ENCODE measurements at regions not wholly inside any gene's neighbourhood (a gene's known extent, or its start where the extent isn't known, plus 50 kb on each side); places are given as distances from the start of the nearest gene placed in this dataset.
"Not testable (repeated sequence)": the region's sequence is repeated elsewhere in the genome, so short reads cannot be mapped to it uniquely, and the experiment has no call there.

- Histone ChIP-seq H3K27ac (ENCODE audit: low read length) (no peak overlapping the region), H3K36me3 (ENCODE audit: insufficient read depth, low read depth, low read length) (no peaks in the 10 kb centered on the region), H3K27me3 (ENCODE audit: insufficient read depth, low read length) (no peaks in the 10 kb centered on the region), H3K4me3 (ENCODE audit: low read length) (no peak overlapping the region), H3K4me1 (ENCODE audit: insufficient read depth, low read length) (no peaks in the 10 kb centered on the region), H3K9ac (ENCODE audit: low read depth, low read length) (no peak overlapping the region), H3K9me3 (ENCODE audit: insufficient read depth, low read depth, low read length) (no peaks in the 10 kb centered on the region; the same call in 1 of the 2 replicates)
Measured at GRCh38 chr2:183935005-183935404, 663.3 kb upstream of the ZNF804A start.

GRCh38 chr2:183937220-183937619 is 661.1 kb upstream of the ZNF804A start:
- H3K4me1 ChIP-seq (ENCODE audit: insufficient read depth, low read length): no peaks in the 10 kb centered on the region
- no peaks in the 10 kb centered on the region for H3K36me3 ChIP-seq (ENCODE audit: insufficient read depth, low read depth, low read length)
- no peak overlapping the region for H3K9ac ChIP-seq (ENCODE audit: low read depth, low read length)
- H3K27me3 ChIP-seq (ENCODE audit: insufficient read depth, low read length): no peaks in the 10 kb centered on the region
- no peak overlapping the region for H3K4me3 ChIP-seq (ENCODE audit: low read length)
- no peaks in the 10 kb centered on the region; the same call in 1 of the 2 replicates for H3K9me3 ChIP-seq (ENCODE audit: insufficient read depth, low read depth, low read length)
- H3K27ac ChIP-seq (ENCODE audit: low read length): no peak overlapping the region

DNA sequence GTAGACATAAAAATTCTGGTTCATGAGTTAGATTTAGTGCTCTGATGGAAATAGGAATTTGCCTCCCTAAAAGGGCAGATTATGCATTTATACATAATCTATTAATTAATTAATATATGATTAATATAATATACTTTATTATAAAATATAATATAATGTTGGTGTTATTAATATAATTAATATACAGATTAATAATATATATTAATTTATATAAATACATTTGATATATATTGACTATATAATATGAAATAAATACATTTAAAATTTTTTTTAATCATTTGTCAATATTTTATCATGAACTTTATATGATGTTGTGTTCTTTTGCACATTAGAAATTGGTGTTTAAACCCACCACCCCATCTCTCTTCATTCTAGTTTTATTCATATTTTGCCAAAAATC is 652.1 kb upstream of the ZNF804A start:
- Histone ChIP-seq H3K4me3 (ENCODE audit: low read length) (no peak overlapping the region), H3K27ac (ENCODE audit: low read length) (no peak overlapping the region), H3K36me3 (ENCODE audit: insufficient read depth, low read depth, low read length) (no peaks in the 10 kb centered on the region), H3K9me3 (ENCODE audit: insufficient read depth, low read depth, low read length) (no peaks in the 10 kb centered on the region), H3K9ac (ENCODE audit: low read depth, low read length) (no peak overlapping the region), H3K27me3 (ENCODE audit: insufficient read depth, low read length) (no peaks in the 10 kb centered on the region), H3K4me1 (ENCODE audit: insufficient read depth, low read length) (no peaks in the 10 kb centered on the region)

- H3K4me1 ChIP-seq (ENCODE audit: insufficient read depth, low read length): no peaks in the 10 kb centered on the region
- H3K9me3 ChIP-seq (ENCODE audit: insufficient read depth, low read depth, low read length): no peaks in the 10 kb centered on the region
- H3K4me3 ChIP-seq (ENCODE audit: low read length): no peak overlapping the region
- H3K9ac ChIP-seq (ENCODE audit: low read depth, low read length): no peak overlapping the region
- no peak overlapping the region for H3K27ac ChIP-seq (ENCODE audit: low read length)
- no peaks in the 10 kb centered on the region for H3K36me3 ChIP-seq (ENCODE audit: insufficient read depth, low read depth, low read length)
- H3K27me3 ChIP-seq (ENCODE audit: insufficient read depth, low read length): no peaks in the 10 kb centered on the region
Measured at GRCh38 chr2:183948861-183949260, 649.5 kb upstream of the ZNF804A start.

GRCh38 chr2:183950673-183951072 is 647.7 kb upstream of the ZNF804A start:
- H3K27me3 ChIP-seq (ENCODE audit: insufficient read depth, low read length): no peaks in the 10 kb centered on the region
- H3K4me3 ChIP-seq (ENCODE audit: low read length): no peak overlapping the region
- no peaks in the 10 kb centered on the region for H3K9me3 ChIP-seq (ENCODE audit: insufficient read depth, low read depth, low read length)
- H3K27ac ChIP-seq (ENCODE audit: low read length): no peak overlapping the region
- no peaks in the 10 kb centered on the region for H3K36me3 ChIP-seq (ENCODE audit: insufficient read depth, low read depth, low read length)
- no peaks in the 10 kb centered on the region for H3K4me1 ChIP-seq (ENCODE audit: insufficient read depth, low read length)
- H3K9ac ChIP-seq (ENCODE audit: low read depth, low read length): no peak overlapping the region

DNA sequence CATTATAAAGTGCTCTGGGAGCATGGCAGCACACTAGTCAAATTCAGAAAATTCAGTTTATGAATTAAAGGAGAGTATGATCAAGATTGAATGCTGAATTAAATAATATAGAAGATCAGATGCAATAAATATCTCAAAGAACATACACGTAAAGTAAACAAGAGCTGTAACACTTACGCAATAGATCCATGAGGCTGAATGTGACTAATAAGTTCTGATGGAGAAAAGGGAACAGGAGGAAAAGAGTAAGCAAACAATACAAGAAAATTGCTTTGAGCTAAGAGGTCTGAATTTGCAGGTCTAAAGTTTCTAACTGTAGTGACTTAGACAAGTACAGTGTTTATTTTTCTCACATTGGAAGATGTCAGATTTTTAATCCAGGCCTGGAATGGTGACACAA is 646.7 kb upstream of the ZNF804A start:
- Histone ChIP-seq H3K27me3 (ENCODE audit: insufficient read depth, low read length) (no peaks in the 10 kb centered on the region), H3K4me1 (ENCODE audit: insufficient read depth, low read length) (no peaks in the 10 kb centered on the region), H3K9me3 (ENCODE audit: insufficient read depth, low read depth, low read length) (no peaks in the 10 kb centered on the region), H3K4me3 (ENCODE audit: low read length) (no peak overlapping the region), H3K36me3 (ENCODE audit: insufficient read depth, low read depth, low read length) (no peaks in the 10 kb centered on the region), H3K27ac (ENCODE audit: low read length) (no peak overlapping the region), H3K9ac (ENCODE audit: low read depth, low read length) (no peak overlapping the region)

GRCh38 chr2:183952741-183953140 is 645.6 kb upstream of the ZNF804A start:
- Histone ChIP-seq H3K4me1 (ENCODE audit: insufficient read depth, low read length) (no peaks in the 10 kb centered on the region), H3K36me3 (ENCODE audit: insufficient read depth, low read depth, low read length) (no peaks in the 10 kb centered on the region), H3K27me3 (ENCODE audit: insufficient read depth, low read length) (no peaks in the 10 kb centered on the region), H3K27ac (ENCODE audit: low read length) (no peak overlapping the region), H3K9me3 (ENCODE audit: insufficient read depth, low read depth, low read length) (no peaks in the 10 kb centered on the region), H3K4me3 (ENCODE audit: low read length) (no peak overlapping the region), H3K9ac (ENCODE audit: low read depth, low read length) (no peak overlapping the region)

- Histone ChIP-seq H3K4me1 (ENCODE audit: insufficient read depth, low read length) (no peaks in the 10 kb centered on the region), H3K4me3 (ENCODE audit: low read length) (no peak overlapping the region), H3K9me3 (ENCODE audit: insufficient read depth, low read depth, low read length) (no peaks in the 10 kb centered on the region), H3K27me3 (ENCODE audit: insufficient read depth, low read length) (no peaks in the 10 kb centered on the region), H3K27ac (ENCODE audit: low read length) (no peak overlapping the region), H3K9ac (ENCODE audit: low read depth, low read length) (no peak overlapping the region), H3K36me3 (ENCODE audit: insufficient read depth, low read depth, low read length) (no peaks in the 10 kb centered on the region)
Measured at GRCh38 chr2:183963609-183964008, 634.7 kb upstream of the ZNF804A start.

DNA sequence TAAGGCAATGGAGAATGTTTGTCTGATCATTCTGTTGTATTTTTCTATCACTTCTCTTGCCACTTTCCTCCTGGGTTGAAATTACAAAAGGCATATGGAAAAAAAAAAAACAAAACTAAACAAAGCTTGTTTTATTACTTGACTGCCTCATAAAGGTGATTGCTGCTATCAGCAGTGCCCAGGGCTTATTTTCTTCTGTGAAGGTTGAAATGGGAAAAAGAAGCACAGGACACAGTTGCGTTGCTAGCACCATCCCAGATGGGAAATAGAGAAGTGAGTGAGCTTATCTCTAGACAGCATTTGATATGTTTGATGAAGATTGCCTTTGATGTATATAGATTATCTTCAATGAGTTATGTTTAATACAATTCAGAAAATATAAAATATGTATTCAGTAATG is 633.8 kb upstream of the ZNF804A start:
- Histone ChIP-seq H3K9ac (ENCODE audit: low read depth, low read length) (no peak overlapping the region), H3K4me1 (ENCODE audit: insufficient read depth, low read length) (no peaks in the 10 kb centered on the region), H3K4me3 (ENCODE audit: low read length) (no peak overlapping the region)

DNA sequence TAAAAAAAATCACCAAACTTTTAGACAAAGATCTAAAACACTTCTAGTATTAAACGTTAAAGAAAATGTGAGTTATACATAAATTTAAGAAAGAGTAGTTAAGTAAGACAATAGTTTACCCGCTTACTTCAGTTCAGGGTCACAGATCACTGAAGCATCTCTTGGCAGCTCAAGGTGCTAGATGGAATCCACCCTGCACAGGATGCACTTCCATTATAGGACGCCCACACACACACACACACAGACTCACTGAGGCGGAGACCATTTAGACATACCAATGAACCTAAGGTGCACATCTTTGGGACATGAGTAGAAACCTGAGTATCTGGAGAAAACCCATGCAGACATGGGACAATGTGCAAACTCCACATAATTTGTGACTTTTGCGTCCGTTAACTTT is 630.6 kb upstream of the ZNF804A start:
- Histone ChIP-seq H3K4me1 (ENCODE audit: insufficient read depth, low read length) (no peaks in the 10 kb centered on the region), H3K27me3 (ENCODE audit: insufficient read depth, low read length) (no peaks in the 10 kb centered on the region), H3K36me3 (ENCODE audit: insufficient read depth, low read depth, low read length) (no peaks in the 10 kb centered on the region), H3K27ac (ENCODE audit: low read length) (no peak overlapping the region), H3K9ac (ENCODE audit: low read depth, low read length) (no peak overlapping the region), H3K4me3 (ENCODE audit: low read length) (no peak overlapping the region), H3K9me3 (ENCODE audit: insufficient read depth, low read depth, low read length) (no peaks in the 10 kb centered on the region)

More for the DNA sequence above, 633.8 kb upstream of the ZNF804A start:
- H3K27ac ChIP-seq (ENCODE audit: low read length): no peak overlapping the region
- H3K27me3 ChIP-seq (ENCODE audit: insufficient read depth, low read length): no peaks in the 10 kb centered on the region
- H3K9me3 ChIP-seq (ENCODE audit: insufficient read depth, low read depth, low read length): no peaks in the 10 kb centered on the region
- H3K36me3 ChIP-seq (ENCODE audit: insufficient read depth, low read depth, low read length): no peaks in the 10 kb centered on the region

GRCh38 chr2:183975676-183976075 is 622.7 kb upstream of the ZNF804A start:
- not testable (repeated sequence) for H3K4me1 ChIP-seq (ENCODE audit: insufficient read depth, low read length); H3K36me3 ChIP-seq (ENCODE audit: insufficient read depth, low read depth, low read length); H3K27ac ChIP-seq (ENCODE audit: low read length); H3K27me3 ChIP-seq (ENCODE audit: insufficient read depth, low read length); H3K9ac ChIP-seq (ENCODE audit: low read depth, low read length); H3K9me3 ChIP-seq (ENCODE audit: insufficient read depth, low read depth, low read length); H3K4me3 ChIP-seq (ENCODE audit: low read length)

DNA sequence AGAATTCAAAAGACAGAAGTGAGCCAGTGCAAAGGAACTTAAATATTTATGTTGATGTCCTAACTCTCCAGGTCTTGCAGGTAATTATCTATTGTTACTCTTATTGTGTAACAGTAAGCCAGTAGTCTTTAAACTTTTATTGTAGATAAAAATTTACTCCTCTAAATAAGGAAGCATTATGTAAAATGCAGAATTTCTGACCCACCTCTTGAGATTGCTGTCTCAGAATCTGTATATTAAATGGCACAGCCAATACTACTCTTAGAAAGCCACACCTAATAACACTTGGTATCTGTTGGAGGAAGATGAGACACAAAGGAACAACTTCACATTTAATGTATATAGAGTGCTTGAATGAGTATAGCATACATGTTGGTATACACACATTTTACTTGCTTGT is 613.5 kb upstream of the ZNF804A start:
- H3K9me3 ChIP-seq (ENCODE audit: insufficient read depth, low read depth, low read length): peaks cover 4% of the 10 kb centered on the region; the same call in 1 of the 2 replicates
- H3K27me3 ChIP-seq (ENCODE audit: insufficient read depth, low read length): no peaks in the 10 kb centered on the region
- H3K4me1 ChIP-seq (ENCODE audit: insufficient read depth, low read length): no peaks in the 10 kb centered on the region
- H3K27ac ChIP-seq (ENCODE audit: low read length): no peak overlapping the region
- no peak overlapping the region for H3K9ac ChIP-seq (ENCODE audit: low read depth, low read length)
- no peak overlapping the region for H3K4me3 ChIP-seq (ENCODE audit: low read length)
- no peaks in the 10 kb centered on the region for H3K36me3 ChIP-seq (ENCODE audit: insufficient read depth, low read depth, low read length)

DNA sequence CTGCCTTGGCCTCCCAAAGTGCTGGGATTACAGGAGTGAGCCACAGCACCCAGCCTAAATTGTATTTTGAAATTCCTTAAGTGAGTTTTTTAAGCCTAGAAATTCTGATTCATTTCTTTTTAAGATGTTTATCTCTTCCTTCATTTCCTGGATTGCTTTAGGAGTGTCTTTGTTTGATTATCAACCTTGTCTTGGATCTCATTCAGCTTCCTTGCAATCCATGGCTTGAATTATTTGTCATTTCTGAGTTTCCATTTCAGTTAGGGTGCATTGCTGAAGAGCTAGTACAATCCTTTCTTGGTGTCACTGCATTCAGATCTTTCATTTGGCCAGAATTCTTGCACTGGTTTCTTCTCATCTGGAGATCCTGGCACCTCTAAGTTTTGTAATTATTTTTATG is 606.4 kb upstream of the ZNF804A start:
- Histone ChIP-seq H3K27me3 (ENCODE audit: insufficient read depth, low read length) (no peaks in the 10 kb centered on the region), H3K9ac (ENCODE audit: low read depth, low read length) (no peak overlapping the region), H3K27ac (ENCODE audit: low read length) (no peak overlapping the region), H3K4me1 (ENCODE audit: insufficient read depth, low read length) (no peaks in the 10 kb centered on the region), H3K36me3 (ENCODE audit: insufficient read depth, low read depth, low read length) (no peaks in the 10 kb centered on the region), H3K9me3 (ENCODE audit: insufficient read depth, low read depth, low read length) (peaks cover 3% of the 10 kb centered on the region; the same call in 1 of the 2 replicates), H3K4me3 (ENCODE audit: low read length) (no peak overlapping the region)
